Stimulated activated memory B cell treated with anti-CD40 and anti-IgM and Interleukin-4, amounts not matched to agents 10 μg/mL and 1 μg/mL and 100 μg/mL, for 72 hours (primary cell): ENCODE measurements at regions not wholly inside any gene's neighbourhood (a gene's known extent, or its start where the extent isn't known, plus 50 kb on each side); places are given as distances from the start of the nearest gene placed in this dataset.

Source experiments
- ATAC-seq: fragments of 150-1000 bp; cut with Tn5 transposase; 2 replicates; pipeline ENCODE4 v1.10.0; 2021
- H3K27ac Mint-ChIP-seq: one replicate; pipeline ENCODE4 v1.8.0; 2022; ENCODE audit warnings: mild to moderate bottlenecking, mixed read lengths
- H3K27me3 Mint-ChIP-seq: one replicate; pipeline ENCODE4 v1.8.0; 2022; ENCODE audit warnings: mixed read lengths
- H3K36me3 Mint-ChIP-seq: one replicate; pipeline ENCODE4 v1.8.0; 2022; ENCODE audit warnings: mixed read lengths
- H3K4me1 Mint-ChIP-seq: one replicate; pipeline ENCODE4 v1.8.0; 2022; ENCODE audit warnings: mixed read lengths
- H3K4me3 Mint-ChIP-seq: one replicate; pipeline ENCODE4 v1.8.0; 2022; ENCODE audit warnings: mild to moderate bottlenecking, moderate library complexity, mixed read lengths
- H3K9me3 Mint-ChIP-seq: one replicate; pipeline ENCODE4 v1.8.0; 2022; ENCODE audit warnings: mixed read lengths

DNA sequence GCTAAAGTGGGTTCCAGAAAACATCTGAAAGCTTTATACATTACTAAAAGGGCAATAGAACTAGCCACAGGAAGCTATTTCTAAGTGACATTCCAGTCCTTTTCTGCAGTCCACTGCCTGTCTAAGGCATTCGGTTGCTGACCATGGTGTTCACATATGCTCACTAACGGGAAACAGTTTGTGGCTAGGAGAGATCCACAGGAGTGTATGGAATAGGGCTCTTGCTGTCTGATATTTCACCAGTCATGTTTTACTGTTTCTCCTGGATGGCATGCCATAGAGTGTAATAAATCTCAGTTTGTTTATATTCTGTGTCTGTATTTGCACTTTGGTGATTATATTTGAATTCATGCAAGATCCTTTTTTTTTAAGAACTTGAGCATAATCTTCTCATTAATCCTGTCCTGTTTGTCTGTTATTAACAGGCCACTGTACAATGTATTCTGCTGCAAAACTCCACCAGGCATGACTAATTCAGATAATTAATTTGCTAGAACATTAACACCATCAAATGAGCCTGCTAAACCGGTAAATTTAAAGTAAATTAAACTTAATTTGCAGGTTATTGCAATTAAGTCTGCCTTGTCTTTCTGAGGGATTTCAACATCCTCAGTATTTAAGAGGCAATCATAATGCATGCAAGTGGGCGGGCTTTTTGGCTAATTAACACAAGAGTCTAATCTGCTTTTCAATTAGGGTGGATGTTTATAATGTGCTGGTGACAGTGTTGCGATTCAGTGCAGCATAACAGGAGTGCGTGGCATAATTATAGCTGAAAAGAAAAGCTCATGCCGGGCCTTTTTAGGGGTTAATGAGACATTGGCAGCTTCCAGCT lies 201.3 kb downstream of the POU4F1 start:
- Mint-ChIP-seq H3K4me1 (peaks cover 6% of the 10 kb centered on the region), H3K27ac (no peak overlapping the region), H3K36me3 (no peaks in the 10 kb centered on the region), H3K4me3 (no peak overlapping the region), H3K9me3 (peaks cover 3% of the 10 kb centered on the region), H3K27me3 (peaks cover 18% of the 10 kb centered on the region)
- ATAC-seq, result no peak

- Mint-ChIP-seq H3K9me3 (peaks cover 6% of the 10 kb centered on the region), H3K36me3 (no peaks in the 10 kb centered on the region), H3K27ac (no peak overlapping the region), H3K4me1 (peaks cover 6% of the 10 kb centered on the region), H3K27me3 (no peaks in the 10 kb centered on the region), H3K4me3 (no peak overlapping the region)
- ATAC-seq, result no peak
These were observed 204.5 kb downstream of the POU4F1 start for GRCh38 chr13:78398743-78399410.

DNA sequence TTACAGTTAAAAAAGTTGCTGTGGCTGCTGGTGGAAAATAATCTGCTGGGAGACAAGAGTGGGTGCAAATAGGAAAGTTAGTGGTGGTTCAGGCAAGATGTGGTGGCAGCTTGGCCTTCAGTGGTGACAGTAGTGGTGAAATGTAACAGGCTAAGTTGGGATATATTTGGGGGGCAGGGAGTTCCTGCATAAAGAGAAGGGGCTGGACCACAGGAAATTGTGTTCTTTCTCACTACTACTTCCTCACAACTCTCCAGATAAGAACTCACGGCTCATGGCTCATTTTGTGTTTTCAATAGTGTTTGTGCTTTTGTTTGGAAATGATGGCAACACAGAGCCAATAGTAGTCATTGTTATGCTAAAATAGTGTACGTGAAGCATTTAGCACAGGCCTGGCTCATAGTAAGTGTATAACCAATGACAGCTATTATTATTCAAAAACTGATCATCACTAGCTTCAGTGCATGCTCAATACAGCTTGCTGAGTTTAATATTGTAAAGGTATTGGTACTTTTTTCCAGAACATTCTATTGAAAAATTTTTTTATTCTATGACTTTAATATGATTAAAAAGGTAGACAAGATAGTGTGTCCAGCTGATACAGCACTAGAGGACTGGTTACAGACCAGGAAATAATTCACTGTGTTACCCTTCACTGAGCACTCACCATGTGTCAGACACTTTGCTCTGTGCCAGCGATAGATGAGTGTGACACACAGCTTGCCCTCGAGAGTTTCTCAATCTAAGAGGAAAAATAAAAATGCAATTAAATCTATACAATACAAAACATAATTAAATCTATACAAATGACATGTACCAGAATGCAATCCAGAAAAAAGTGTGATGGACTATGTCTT lies 209.8 kb downstream of the POU4F1 start:
- Mint-ChIP-seq H3K9me3 (peaks cover 6% of the 10 kb centered on the region), H3K27ac (no peak overlapping the region), H3K4me1 (no peaks in the 10 kb centered on the region), H3K4me3 (no peak overlapping the region), H3K36me3 (no peaks in the 10 kb centered on the region), H3K27me3 (no peaks in the 10 kb centered on the region)
- no peak for ATAC-seq

GRCh38 chr13:78383899-78384298 lies 219.5 kb downstream of the POU4F1 start:
- H3K36me3 Mint-ChIP-seq, result no peaks in the 10 kb centered on the region
- no peak for ATAC-seq
- H3K4me3 Mint-ChIP-seq, result no peak overlapping the region
- H3K9me3 Mint-ChIP-seq, result no peaks in the 10 kb centered on the region
- no peak overlapping the region for H3K27ac Mint-ChIP-seq
- H3K4me1 Mint-ChIP-seq, result no peaks in the 10 kb centered on the region
- H3K27me3 Mint-ChIP-seq, result no peaks in the 10 kb centered on the region

DNA sequence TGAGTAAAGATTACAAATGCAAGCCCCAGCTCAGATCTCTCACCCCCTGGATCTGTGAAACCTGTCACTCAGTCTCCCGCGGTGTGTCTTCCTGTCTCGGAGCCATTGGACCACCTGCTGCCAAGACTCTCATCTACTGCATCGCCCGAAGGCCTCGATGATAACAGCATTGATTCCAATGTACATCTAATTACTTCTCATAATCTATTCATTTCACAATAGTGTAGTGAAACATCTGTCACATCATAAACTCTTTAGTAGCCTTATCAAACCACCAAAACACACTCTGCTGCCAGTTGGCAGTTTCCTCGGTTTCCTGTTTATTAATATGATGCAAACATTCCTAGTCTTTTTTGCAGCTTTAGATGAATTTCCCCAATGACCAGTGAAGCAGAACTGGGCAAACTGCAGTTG lies 220.3 kb downstream of the POU4F1 start:
- Mint-ChIP-seq H3K4me3 (no peak overlapping the region), H3K9me3 (no peaks in the 10 kb centered on the region), H3K27ac (no peak overlapping the region), H3K36me3 (no peaks in the 10 kb centered on the region), H3K4me1 (no peaks in the 10 kb centered on the region), H3K27me3 (no peaks in the 10 kb centered on the region)
- no peak for ATAC-seq

DNA sequence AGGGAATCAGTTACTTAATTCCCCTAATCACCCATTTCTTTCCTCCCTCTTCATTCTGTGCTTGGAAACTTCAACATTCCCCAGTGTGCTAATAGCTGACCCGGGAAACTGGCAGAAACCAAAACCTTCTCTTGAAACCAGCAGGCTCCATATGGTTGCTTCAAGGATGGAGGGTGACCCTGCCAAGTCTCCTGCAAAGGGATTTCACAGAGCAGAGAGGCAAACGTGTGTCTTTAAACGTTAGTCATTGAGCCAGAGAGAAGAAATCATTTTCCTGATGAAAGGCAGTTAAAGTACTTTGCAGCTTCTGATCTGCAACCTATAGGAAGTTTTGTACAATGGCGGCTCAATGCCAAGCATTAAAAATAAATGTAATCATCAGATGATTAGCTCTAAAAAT lies 220.9 kb downstream of the POU4F1 start:
- no peaks in the 10 kb centered on the region for H3K27me3 Mint-ChIP-seq
- no peak overlapping the region for H3K27ac Mint-ChIP-seq
- H3K36me3 Mint-ChIP-seq, result no peaks in the 10 kb centered on the region

GRCh38 chr13:78376822-78377221 lies 226.5 kb downstream of the POU4F1 start:
- Mint-ChIP-seq H3K36me3 (no peaks in the 10 kb centered on the region), H3K27me3 (no peaks in the 10 kb centered on the region), H3K4me3 (no peak overlapping the region), H3K4me1 (no peaks in the 10 kb centered on the region), H3K9me3 (no peaks in the 10 kb centered on the region), H3K27ac (no peak overlapping the region)
- ATAC-seq, result no peak

More for the DNA sequence above, 220.9 kb downstream of the POU4F1 start:
- Mint-ChIP-seq H3K9me3 (no peaks in the 10 kb centered on the region), H3K4me1 (no peaks in the 10 kb centered on the region), H3K4me3 (no peak overlapping the region)
- no peak for ATAC-seq

- Mint-ChIP-seq H3K36me3 (no peaks in the 10 kb centered on the region), H3K27me3 (no peaks in the 10 kb centered on the region)
- no peak for ATAC-seq
These were observed 227.3 kb downstream of the POU4F1 start for GRCh38 chr13:78376033-78376432.

DNA sequence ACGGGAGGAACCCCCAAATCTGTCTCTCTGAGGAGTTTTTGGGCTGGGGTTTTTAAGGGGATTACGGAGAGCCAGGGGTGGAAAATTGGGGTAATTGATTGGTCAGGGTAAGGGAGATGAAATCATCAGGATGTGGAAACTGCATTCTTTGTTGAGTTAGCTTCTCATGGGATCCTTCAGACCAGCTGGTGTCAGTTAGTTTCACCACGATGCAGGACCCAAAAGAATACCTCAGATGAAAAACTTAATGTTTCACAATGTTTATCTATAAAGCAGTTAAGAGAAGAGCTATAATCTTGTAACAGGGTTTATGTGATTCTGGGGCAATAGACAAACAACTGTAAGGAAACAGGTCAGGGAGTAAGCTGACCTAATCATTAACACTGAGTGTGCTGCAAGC lies 230.8 kb downstream of the POU4F1 start:
- no peak overlapping the region for H3K27ac Mint-ChIP-seq
- ATAC-seq, result no peak
- no peaks in the 10 kb centered on the region for H3K9me3 Mint-ChIP-seq
- H3K27me3 Mint-ChIP-seq, result no peaks in the 10 kb centered on the region
- H3K36me3 Mint-ChIP-seq, result no peaks in the 10 kb centered on the region
- H3K4me1 Mint-ChIP-seq, result no peaks in the 10 kb centered on the region
- H3K4me3 Mint-ChIP-seq, result no peak overlapping the region

More at GRCh38 chr13:78376033-78376432, 227.3 kb downstream of the POU4F1 start:
- H3K4me3 Mint-ChIP-seq, result no peak overlapping the region
- no peak overlapping the region for H3K27ac Mint-ChIP-seq
- no peaks in the 10 kb centered on the region for H3K9me3 Mint-ChIP-seq
- H3K4me1 Mint-ChIP-seq, result no peaks in the 10 kb centered on the region

GRCh38 chr13:78370231-78370630 lies 233.1 kb downstream of the POU4F1 start:
- no peaks in the 10 kb centered on the region for H3K27me3 Mint-ChIP-seq
- H3K4me3 Mint-ChIP-seq, result no peak overlapping the region
- H3K4me1 Mint-ChIP-seq, result no peaks in the 10 kb centered on the region
- no peaks in the 10 kb centered on the region for H3K36me3 Mint-ChIP-seq
- ATAC-seq, result no peak
- no peaks in the 10 kb centered on the region for H3K9me3 Mint-ChIP-seq
- no peak overlapping the region for H3K27ac Mint-ChIP-seq

- Mint-ChIP-seq H3K27ac (no peak overlapping the region), H3K9me3 (no peaks in the 10 kb centered on the region), H3K4me1 (no peaks in the 10 kb centered on the region), H3K4me3 (no peak overlapping the region), H3K36me3 (no peaks in the 10 kb centered on the region), H3K27me3 (no peaks in the 10 kb centered on the region)
- ATAC-seq, result no peak
These were observed 238.6 kb downstream of the POU4F1 start for GRCh38 chr13:78364711-78365110.

- H3K4me1 Mint-ChIP-seq, result no peaks in the 10 kb centered on the region
- no peak for ATAC-seq
- H3K9me3 Mint-ChIP-seq, result no peaks in the 10 kb centered on the region
- H3K27me3 Mint-ChIP-seq, result no peaks in the 10 kb centered on the region
- no peak overlapping the region for H3K27ac Mint-ChIP-seq
- no peak overlapping the region for H3K4me3 Mint-ChIP-seq
- H3K36me3 Mint-ChIP-seq, result no peaks in the 10 kb centered on the region
These were observed 262.3 kb downstream of the POU4F1 start for GRCh38 chr13:78341032-78341431.

GRCh38 chr13:78339927-78340326 lies 263.4 kb downstream of the POU4F1 start:
- no peak overlapping the region for H3K4me3 Mint-ChIP-seq
- no peaks in the 10 kb centered on the region for H3K36me3 Mint-ChIP-seq
- no peaks in the 10 kb centered on the region for H3K9me3 Mint-ChIP-seq
- no peak for ATAC-seq
- H3K27ac Mint-ChIP-seq, result no peak overlapping the region
- no peaks in the 10 kb centered on the region for H3K27me3 Mint-ChIP-seq
- no peaks in the 10 kb centered on the region for H3K4me1 Mint-ChIP-seq

DNA sequence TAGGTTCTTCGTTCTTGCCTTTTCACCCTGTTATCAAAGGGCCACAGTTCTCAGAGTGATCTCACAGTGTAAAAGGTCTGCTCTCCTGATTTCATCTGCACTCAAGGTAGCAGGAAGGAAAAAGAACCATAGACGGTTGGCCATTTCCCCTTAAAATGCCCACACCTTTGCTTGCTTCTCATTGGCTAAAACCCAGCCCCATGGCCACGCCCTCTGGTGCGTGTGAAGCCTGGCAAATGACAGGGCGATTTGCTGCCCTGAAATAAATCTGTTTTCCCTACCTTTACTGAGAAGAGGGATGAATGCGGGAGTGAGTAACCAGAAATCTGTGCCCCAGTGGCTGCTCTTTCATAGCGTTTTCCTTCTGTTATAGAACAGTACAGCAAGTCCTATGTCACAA lies 269.3 kb downstream of the POU4F1 start:
- no peaks in the 10 kb centered on the region for H3K36me3 Mint-ChIP-seq
- no peak overlapping the region for H3K4me3 Mint-ChIP-seq
- no peaks in the 10 kb centered on the region for H3K9me3 Mint-ChIP-seq
- H3K4me1 Mint-ChIP-seq, result no peaks in the 10 kb centered on the region
- no peak for ATAC-seq
- H3K27me3 Mint-ChIP-seq, result no peaks in the 10 kb centered on the region
- H3K27ac Mint-ChIP-seq, result no peak overlapping the region

DNA sequence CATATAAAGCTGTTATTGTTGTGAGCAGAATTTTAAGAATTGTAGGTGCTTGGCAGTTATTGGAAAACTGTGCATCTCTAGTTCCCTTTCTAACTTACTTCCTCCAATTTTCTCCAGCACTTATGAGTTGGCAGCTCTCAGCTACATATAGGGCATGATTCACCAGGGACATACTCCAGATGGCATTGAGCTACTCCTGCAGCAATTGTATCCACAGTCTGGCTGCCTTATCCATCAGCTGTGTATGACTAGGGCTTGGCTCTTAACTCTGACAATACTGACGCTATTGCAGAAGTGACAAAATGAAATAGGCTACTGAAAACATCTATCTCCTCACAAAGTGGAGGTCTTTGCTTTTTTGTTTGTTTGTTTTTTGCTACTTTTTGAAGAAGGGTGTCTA lies 276.7 kb downstream of the POU4F1 start:
- H3K27me3 Mint-ChIP-seq, result no peaks in the 10 kb centered on the region
- H3K4me3 Mint-ChIP-seq, result no peak overlapping the region
- no peaks in the 10 kb centered on the region for H3K36me3 Mint-ChIP-seq
- H3K9me3 Mint-ChIP-seq, result no peaks in the 10 kb centered on the region
- H3K4me1 Mint-ChIP-seq, result no peaks in the 10 kb centered on the region
- ATAC-seq, result no peak
- H3K27ac Mint-ChIP-seq, result no peak overlapping the region
